Transverse colon (tissue), 4 donors: ENCODE measurements at regions not wholly inside any gene's neighbourhood (a gene's known extent, or its start where the extent isn't known, plus 50 kb on each side); places are given as distances from the start of the nearest gene placed in this dataset.

Experiments used
- EP300 ChIP-seq: sonication (generic); formaldehyde crosslinking; IDR thresholded peaks from one replicate; pipeline ENCODE4 v1.6.1; 2017; ENCODE audit warnings: antibody characterized with exemption, low read depth
- POLR2A ChIP-seq: fragments of 450-650 bp; IDR thresholded peaks from one replicate; pipeline ENCODE4 v1.6.1; 2016; ENCODE audit warnings: antibody characterized with exemption, mild to moderate bottlenecking, moderate library complexity
- POLR2AphosphoS5 ChIP-seq, 3 donors: sonication (generic); formaldehyde crosslinking; IDR thresholded peaks; one replicate each; pipeline ENCODE4 v1.6.1; 2016; ENCODE audit warnings: antibody characterized with exemption in 3 of 3
- TF ChIP-seq, protein P1 (sequence below), 5 experiments: fragments of 200-600 bp in 3 of 5; fragments of 450-650 bp in 2 of 5; sonication (generic) in 3 of 5; IDR thresholded peaks; 1 replicate in 2 of 5; 2 replicates in 3 of 5; pipeline ENCODE4 v1.5.1; 2016 to 2017; ENCODE audit warnings: antibody characterized with exemption in 5 of 5, inconsistent platforms in 3 of 5, mild to moderate bottlenecking in 2 of 5, moderate library complexity in 1 of 5

DNA sequence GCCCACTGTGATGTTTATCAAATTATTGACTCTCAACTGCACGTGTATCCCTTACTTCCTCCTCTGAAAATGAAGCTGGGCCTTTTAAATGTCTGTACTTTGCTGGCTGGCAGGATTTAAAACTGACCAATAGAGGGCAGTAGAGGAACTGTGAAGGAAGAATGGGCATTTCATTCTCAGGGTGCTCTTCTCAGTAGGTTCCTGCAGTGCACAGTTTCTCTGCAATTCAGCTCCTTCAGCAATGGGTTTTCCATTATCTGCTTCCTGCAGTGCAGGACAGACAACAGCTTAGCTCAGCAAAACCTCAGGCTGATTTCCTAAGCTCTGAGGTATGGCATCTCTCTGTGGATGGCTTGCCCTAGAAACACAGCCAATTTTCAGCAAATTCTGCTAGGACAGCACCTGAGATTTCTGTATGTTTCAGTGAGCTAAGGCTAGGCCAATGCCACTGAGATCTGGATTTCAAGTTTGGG, 298.4 kb upstream of the PRDM9 start:
- TF ChIP-seq, protein P1, sequence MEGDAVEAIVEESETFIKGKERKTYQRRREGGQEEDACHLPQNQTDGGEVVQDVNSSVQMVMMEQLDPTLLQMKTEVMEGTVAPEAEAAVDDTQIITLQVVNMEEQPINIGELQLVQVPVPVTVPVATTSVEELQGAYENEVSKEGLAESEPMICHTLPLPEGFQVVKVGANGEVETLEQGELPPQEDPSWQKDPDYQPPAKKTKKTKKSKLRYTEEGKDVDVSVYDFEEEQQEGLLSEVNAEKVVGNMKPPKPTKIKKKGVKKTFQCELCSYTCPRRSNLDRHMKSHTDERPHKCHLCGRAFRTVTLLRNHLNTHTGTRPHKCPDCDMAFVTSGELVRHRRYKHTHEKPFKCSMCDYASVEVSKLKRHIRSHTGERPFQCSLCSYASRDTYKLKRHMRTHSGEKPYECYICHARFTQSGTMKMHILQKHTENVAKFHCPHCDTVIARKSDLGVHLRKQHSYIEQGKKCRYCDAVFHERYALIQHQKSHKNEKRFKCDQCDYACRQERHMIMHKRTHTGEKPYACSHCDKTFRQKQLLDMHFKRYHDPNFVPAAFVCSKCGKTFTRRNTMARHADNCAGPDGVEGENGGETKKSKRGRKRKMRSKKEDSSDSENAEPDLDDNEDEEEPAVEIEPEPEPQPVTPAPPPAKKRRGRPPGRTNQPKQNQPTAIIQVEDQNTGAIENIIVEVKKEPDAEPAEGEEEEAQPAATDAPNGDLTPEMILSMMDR (IDR thresholded peaks at IDR 0.05) = peak in 3 of 5 experiments; percentile 33 to 48 (median 47)
- TF ChIP-seq EP300 (no peak), POLR2AphosphoS5 (IDR thresholded peaks at IDR 0.05) (no peak), POLR2A (no peak)
